Liver (tissue), 3 donors: ENCODE measurements at regions not wholly inside any gene's neighbourhood (a gene's known extent, or its start where the extent isn't known, plus 50 kb on each side); places are given as distances from the start of the nearest gene placed in this dataset.

Experiments used
- CTCF ChIP-seq: fragments of 150-350 bp; IDR thresholded peaks from 2 replicates; pipeline ENCODE4 v1.5.1; 2017; ENCODE audit warnings: improper control_type of control experiment, low read depth, low read length; ENCODE audit not compliant: missing input control
- EGR1 ChIP-seq, 2 donors: IDR thresholded peaks; 2 replicates each; pipeline ENCODE4 v1.6.1; 2016 to 2018; ENCODE audit warnings: antibody characterized with exemption in 2 of 2, low read depth in 2 of 2
- FOXA1 ChIP-seq: IDR thresholded peaks from 2 replicates; pipeline ENCODE4 v1.6.1; 2016; ENCODE audit warnings: antibody characterized with exemption
- JUND ChIP-seq, 2 donors: IDR thresholded peaks; 2 replicates each; pipeline ENCODE4 v1.6.1; 2016; ENCODE audit warnings: antibody characterized with exemption in 2 of 2
- MAX ChIP-seq: IDR thresholded peaks from 2 replicates; pipeline ENCODE4 v1.6.1; 2016; ENCODE audit warnings: antibody characterized with exemption
- RXRA ChIP-seq, 2 donors: IDR thresholded peaks; 2 replicates each; pipeline ENCODE4 v1.6.1; 2017 to 2018; ENCODE audit warnings: antibody characterized with exemption in 2 of 2, mild to moderate bottlenecking in 1 of 2
- SP1 ChIP-seq: IDR thresholded peaks from 2 replicates; pipeline ENCODE4 v1.6.1; 2018; ENCODE audit warnings: antibody characterized with exemption, mild to moderate bottlenecking
- YY1 ChIP-seq: IDR thresholded peaks from 2 replicates; pipeline ENCODE4 v1.6.1; 2016; ENCODE audit warnings: antibody characterized with exemption, mild to moderate bottlenecking
- donor health status: healthy.
- donor health status: healthy.

- no peak for TF ChIP-seq CTCF
- no peak for TF ChIP-seq MAX
- no peak for TF ChIP-seq YY1
- TF ChIP-seq FOXA1: no peak
- TF ChIP-seq EGR1 (IDR thresholded peaks at IDR 0.05; ENCODE audit: low read depth in 2 of 2): no peak
- TF ChIP-seq SP1: no peak
- TF ChIP-seq RXRA (IDR thresholded peaks at IDR 0.05): no peak
- TF ChIP-seq JUND (IDR thresholded peaks at IDR 0.05): no peak
These were observed 55.5 kb upstream of the MRPS22 start for GRCh38 chr3:139288266-139288821.
